HG02840 (cell line): ENCODE measurements at regions not wholly inside any gene's neighbourhood (a gene's known extent, or its start where the extent isn't known, plus 50 kb on each side); places are given as distances from the start of the nearest gene placed in this dataset.
A peak's percentile ranks its signal among the peaks of the same experiment; 100 is the strongest.
"Not testable (repeated sequence)": the region's sequence is repeated elsewhere in the genome, so short reads cannot be mapped to it uniquely, and the experiment has no call there.

ENCODE experiments used
- ATAC-seq: cut with Tn5 transposase; IDR thresholded peaks from one replicate; pipeline ENCODE4 v1.9.1; 2021; ENCODE audit warnings: mild to moderate bottlenecking, moderate library complexity, moderate number of reproducible peaks; ENCODE audit not compliant: unreplicated experiment, low FRiP score

DNA sequence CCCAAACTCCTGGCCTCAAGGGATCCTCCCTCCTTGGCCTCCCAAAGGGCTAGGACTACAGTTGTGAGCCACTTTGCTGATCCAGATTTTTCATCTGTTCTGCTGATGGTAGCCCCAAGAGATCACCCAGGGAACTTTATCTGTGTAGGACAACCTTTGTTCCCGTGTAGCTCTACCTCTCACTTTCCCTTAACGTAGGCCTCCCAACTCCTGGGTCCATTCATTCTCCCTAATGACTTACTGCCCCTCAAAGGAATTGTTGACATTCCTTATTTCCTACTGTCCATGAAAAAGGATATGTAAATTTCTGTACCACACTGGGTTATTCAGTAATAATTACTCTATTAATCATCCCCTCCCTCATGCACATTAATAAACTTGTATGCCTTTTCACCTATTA is 51.0 kb upstream of the PHF24 start:
- no peak for ATAC-seq

GRCh38 chr9:34899535-34900158 is 58.4 kb upstream of the PHF24 start:
- peak; percentile 60 for ATAC-seq

DNA sequence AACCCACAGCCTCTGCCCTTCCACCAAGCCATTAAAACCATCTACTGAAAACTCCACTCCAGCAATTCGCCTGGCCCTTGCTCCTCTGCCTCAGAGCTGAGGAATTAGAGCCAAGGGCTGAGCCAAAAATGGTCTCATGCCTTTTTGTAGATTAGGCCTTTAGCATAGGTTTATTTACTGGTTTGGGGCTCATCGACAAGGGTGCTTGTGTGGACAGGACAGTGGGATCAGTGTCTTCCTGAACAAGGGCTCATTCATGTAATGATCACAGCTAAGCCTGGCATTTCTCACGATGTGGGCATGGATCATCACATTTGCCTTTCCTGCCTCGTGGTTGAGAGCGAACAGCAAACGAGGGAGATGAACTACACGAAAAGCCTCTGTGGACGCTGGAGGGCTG is 59.2 kb upstream of the PHF24 start:
- no peak for ATAC-seq

GRCh38 chr9:34896112-34896511 is 62.0 kb upstream of the PHF24 start:
- no peak for ATAC-seq

DNA sequence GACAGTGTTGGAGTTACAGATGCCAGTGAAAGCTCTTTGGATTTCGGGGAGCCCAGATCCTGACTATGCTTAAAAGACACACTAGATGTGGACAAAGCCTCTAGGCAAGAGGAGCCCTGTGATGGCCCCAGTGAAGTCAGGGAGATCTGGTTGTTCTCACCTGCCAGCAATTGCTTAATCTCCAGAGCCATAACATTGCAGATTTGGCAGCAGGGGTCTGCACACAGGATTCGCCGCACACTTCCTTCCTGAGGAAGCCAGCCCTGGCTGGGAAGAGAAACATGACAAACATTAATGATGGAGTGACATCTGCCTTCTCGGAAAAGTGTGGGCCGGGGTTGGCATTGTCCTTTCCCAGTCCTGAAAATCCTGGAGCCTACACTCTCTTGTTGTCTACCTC is 65.2 kb upstream of the PHF24 start:
- no peak for ATAC-seq

GRCh38 chr9:34891386-34891785 is 66.7 kb upstream of the PHF24 start:
- no peak for ATAC-seq

- ATAC-seq: no peak
Observed at GRCh38 chr9:34887841-34888240, 70.2 kb upstream of the PHF24 start.

DNA sequence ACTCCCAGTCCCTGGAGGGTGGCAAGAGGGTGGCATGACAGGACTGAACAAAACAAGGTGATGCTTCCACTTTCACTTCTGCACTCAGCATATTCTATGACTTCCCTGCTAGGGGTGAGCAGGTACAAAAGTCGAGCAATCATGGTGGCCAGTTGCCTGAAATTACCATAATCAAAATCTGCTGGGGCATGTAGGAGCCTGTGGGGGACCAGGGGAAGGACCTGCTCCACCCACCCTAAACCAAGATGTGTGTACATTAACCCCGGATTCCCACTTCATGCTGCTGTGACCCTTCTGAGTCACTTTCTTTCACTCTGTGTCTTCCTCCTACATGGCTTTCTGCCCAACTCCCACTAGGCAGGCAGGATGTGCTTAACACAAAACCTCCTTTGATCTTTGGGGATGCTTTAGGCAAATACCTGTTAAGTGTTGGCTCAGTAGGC is 73.3 kb upstream of the PHF24 start:
- no peak for ATAC-seq

DNA sequence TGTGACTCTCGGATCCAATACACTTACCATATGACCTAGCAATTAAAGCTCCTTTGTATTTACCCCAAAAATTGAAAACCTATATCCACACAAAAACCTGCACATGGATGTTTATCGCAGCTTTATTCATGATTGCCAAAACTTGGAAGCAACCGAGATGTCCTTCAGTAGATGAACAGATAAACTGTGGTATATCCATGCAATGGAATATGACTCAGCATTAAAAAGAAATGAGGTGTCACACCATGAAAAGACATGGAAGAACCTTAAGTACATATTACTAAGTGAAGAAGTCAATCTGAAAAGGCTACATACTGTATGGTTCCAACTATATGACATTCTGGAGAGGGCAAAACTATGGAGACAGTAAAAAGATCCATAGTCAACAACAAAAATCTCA is 82.0 kb upstream of the PHF24 start:
- ATAC-seq: no peak

DNA sequence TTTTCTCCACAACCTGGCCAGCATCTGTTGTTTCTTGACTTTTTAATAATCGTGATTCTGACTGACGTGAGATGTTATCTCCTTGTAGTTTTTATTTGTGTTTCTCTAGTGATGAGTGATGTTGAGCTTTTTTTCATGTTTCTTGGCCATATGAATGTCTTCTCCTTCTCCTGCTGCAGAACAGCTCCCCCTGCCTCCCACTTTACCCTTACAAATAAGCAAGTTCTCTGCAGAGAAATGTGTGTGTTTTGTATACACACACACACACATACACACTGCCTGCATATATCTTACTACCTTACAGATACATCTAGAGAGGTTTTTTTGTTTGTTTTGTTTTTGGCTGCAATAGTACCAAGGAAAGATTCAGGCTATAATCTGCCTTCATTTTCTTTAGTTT is 88.7 kb upstream of the PHF24 start:
- ATAC-seq: no peak

GRCh38 chr9:34866614-34867013 is 91.5 kb upstream of the PHF24 start:
- ATAC-seq: no peak

DNA sequence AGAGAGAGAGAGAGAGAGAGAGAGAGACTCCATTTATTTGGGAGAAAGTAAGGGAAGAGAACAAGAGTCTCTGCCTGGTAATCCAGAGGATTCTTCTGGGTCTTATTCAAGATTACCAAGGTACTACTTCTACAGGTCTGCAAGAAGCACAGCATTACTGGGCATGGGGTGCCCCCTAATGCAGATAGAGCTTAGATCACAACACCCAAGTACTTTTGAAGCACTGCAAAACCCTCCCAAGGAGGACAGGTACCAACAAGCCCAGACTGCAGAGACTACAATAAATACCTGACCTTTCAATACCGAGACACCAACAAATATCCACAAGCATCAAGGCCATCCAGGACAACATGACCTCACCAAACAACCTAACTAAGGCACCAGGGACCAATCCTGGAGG is 94.7 kb upstream of the PHF24 start:
- no peak for ATAC-seq

- ATAC-seq: no peak
Observed at GRCh38 chr9:34862836-34863235, 95.2 kb upstream of the PHF24 start.

- no peak for ATAC-seq
Observed at GRCh38 chr9:34862043-34862442, 96.0 kb upstream of the PHF24 start.

- ATAC-seq: not testable (repeated sequence)
Observed at GRCh38 chr9:34855016-34855415, 103.1 kb upstream of the PHF24 start.

GRCh38 chr9:34830068-34830467 is 120.1 kb upstream of the CCL21 start:
- no peak for ATAC-seq

- no peak for ATAC-seq
Observed at GRCh38 chr9:34826999-34827538, 117.1 kb upstream of the CCL21 start.

GRCh38 chr9:34825775-34826174 is 115.8 kb upstream of the CCL21 start:
- ATAC-seq: no peak

- no peak for ATAC-seq
Observed at GRCh38 chr9:34823778-34824177, 113.8 kb upstream of the CCL21 start.

DNA sequence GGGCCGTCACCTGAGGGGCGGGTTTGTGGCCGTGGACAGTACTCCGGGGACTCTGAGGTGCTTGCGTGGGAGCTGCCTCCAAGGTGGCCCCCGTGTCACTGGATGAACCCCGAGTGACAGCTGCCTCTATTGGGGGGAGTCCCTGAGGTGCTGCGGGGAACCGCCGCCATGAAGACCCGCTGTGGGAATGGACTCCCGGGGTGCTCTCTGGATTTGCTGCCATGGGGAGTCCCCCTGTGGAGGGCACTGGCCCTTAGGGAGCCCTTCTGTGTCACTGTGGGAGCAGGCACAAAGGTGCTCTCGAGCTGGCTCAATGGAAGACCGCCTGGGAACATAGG is 100.2 kb upstream of the CCL21 start:
- ATAC-seq: no peak

DNA sequence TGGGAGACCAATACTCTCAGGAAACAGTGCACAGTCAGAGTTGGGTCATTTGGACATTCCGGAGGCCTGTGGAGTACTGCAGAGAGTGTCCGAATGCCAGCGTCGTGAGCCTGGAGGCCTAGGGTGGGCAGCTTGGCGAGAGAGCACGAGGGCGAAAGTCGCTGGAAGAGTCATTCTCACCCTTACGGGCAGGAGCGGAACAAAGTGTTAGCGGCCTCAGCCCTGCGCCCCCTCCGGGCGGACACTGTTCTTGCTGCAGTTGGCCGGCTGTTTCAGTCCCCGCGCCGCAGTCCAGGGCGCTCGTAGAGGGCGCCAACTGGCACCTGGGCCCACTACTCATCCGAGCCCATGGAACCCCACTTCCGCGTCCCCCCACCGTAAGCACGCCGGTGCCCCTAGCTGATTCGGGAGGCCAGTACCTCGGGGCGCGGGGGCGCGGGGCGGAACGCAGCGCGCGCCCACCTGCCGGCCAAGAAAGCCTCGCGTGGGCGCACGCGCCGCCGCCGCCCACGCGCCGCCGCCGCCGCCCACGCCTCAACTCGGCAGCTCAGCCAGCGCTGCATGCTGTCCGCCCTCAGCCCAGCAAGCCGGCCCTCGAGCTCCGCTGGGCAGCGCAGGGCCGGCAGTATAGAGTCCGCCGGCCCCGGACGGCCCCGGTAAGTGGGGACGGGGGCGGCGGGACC is 99.7 kb upstream of the CCL21 start:
- ATAC-seq: no peak

- no peak for ATAC-seq
Observed at GRCh38 chr9:34802916-34803315, 93.0 kb upstream of the CCL21 start.
